GM18526 (cell line): ENCODE measurements at regions not wholly inside any gene's neighbourhood (a gene's known extent, or its start where the extent isn't known, plus 50 kb on each side); places are given as distances from the start of the nearest gene placed in this dataset.

Source experiments
- POLR2A ChIP-seq: IDR thresholded peaks from 3 replicates; pipeline ENCODE4 v1.6.1; 2011; ENCODE audit not compliant: insufficient read length; ENCODE audit errors: extremely low read depth

GRCh38 chr14:55846826-55847446 lies 266.9 kb downstream of the KTN1 start:
- no peak for TF ChIP-seq POLR2A

GRCh38 chr14:55847766-55848165 lies 267.8 kb downstream of the KTN1 start:
- no peak for TF ChIP-seq POLR2A

GRCh38 chr14:55848964-55849363 lies 269.0 kb downstream of the KTN1 start:
- no peak for TF ChIP-seq POLR2A

- TF ChIP-seq POLR2A = no peak
These were observed 268.4 kb upstream of the PELI2 start for GRCh38 chr14:55849833-55850232.

GRCh38 chr14:55850825-55851241 lies 267.4 kb upstream of the PELI2 start:
- no peak for TF ChIP-seq POLR2A

- no peak for TF ChIP-seq POLR2A
These were observed 266.9 kb upstream of the PELI2 start for GRCh38 chr14:55851301-55851700.

- TF ChIP-seq POLR2A = no peak
These were observed 266.2 kb upstream of the PELI2 start for GRCh38 chr14:55851961-55852360.

GRCh38 chr14:55855751-55856150 lies 262.5 kb upstream of the PELI2 start:
- no peak for TF ChIP-seq POLR2A

GRCh38 chr14:55858604-55859003 lies 259.6 kb upstream of the PELI2 start:
- TF ChIP-seq POLR2A = no peak

GRCh38 chr14:55864890-55865655 lies 253.1 kb upstream of the PELI2 start:
- TF ChIP-seq POLR2A = no peak

GRCh38 chr14:55867311-55867710 lies 250.9 kb upstream of the PELI2 start:
- no peak for TF ChIP-seq POLR2A

- no peak for TF ChIP-seq POLR2A
These were observed 250.5 kb upstream of the PELI2 start for GRCh38 chr14:55867719-55868118.

GRCh38 chr14:55869397-55870049 lies 248.7 kb upstream of the PELI2 start:
- TF ChIP-seq POLR2A = no peak

GRCh38 chr14:55873169-55873568 lies 245.0 kb upstream of the PELI2 start:
- TF ChIP-seq POLR2A = no peak

GRCh38 chr14:55874785-55875184 lies 243.4 kb upstream of the PELI2 start:
- TF ChIP-seq POLR2A = no peak

GRCh38 chr14:55877942-55878341 lies 240.3 kb upstream of the PELI2 start:
- TF ChIP-seq POLR2A = no peak

- TF ChIP-seq POLR2A = no peak
These were observed 236.5 kb upstream of the PELI2 start for GRCh38 chr14:55881577-55882241.
